ENCODE measurements at regions not wholly inside any gene's neighbourhood (a gene's known extent, or its start where the extent isn't known, plus 50 kb on each side); places are given as distances from the start of the nearest gene placed in this dataset.

GRCh38 chr2:14354231-14354630 is 278.3 kb upstream of the LRATD1 start:
- H3K36me3 ChIP-seq (replicated peaks in 1 of 2; ENCODE audit: control insufficient read depth in 1 of 2, insufficient read depth in 2 of 2, low read length in 2 of 2): no peaks in the 10 kb centered on the region
- ATAC-seq (no peak), FAIRE-seq (no peak), DNase-seq (ENCODE audit: low spot score) (no peak)
- intact Hi-C loops (cut with micrococcal nuclease; ENCODE audit: unreplicated experiment) (no loop called here), in situ Hi-C loops (cut with HindIII; ENCODE audit: extremely low pct_ligation_motif_present, low pct_unique_long_range_greater_than_20kb) (no loop called here)
- no peaks in the 10 kb centered on the region for H4K20me1 ChIP-seq (ENCODE audit: insufficient read depth, low read length)
- POLR2A ChIA-PET: no interaction called here
- no peaks in the 10 kb centered on the region for H3K4me1 ChIP-seq (ENCODE audit: insufficient read depth, low read length)
- H3K9ac ChIP-seq (ENCODE audit: insufficient read depth, low read depth, low read length): no peak overlapping the region
- H3K4me2 ChIP-seq (ENCODE audit: low read depth, low read length): no peak overlapping the region
- BruUV-seq (replicated peaks): no TSS peak
- H3K4me3 ChIP-seq (replicated peaks in 1 of 3; ENCODE audit: insufficient read depth in 1 of 3, low read depth in 2 of 3, low read length in 3 of 3): no peak overlapping the region
- no peaks in the 10 kb centered on the region for H3K27me3 ChIP-seq (ENCODE audit: control insufficient read depth in 1 of 2, insufficient read depth in 2 of 2, low read length in 2 of 2)
- H3K27ac ChIP-seq (ENCODE audit: extremely low read length, insufficient read depth, low read length): no peak overlapping the region
- peaks cover 77% of the 10 kb centered on the region for H3K9me3 ChIP-seq (ENCODE audit: low read length)
- no peaks in the 10 kb centered on the region for H3K79me2 ChIP-seq (ENCODE audit: insufficient read depth, low read length)
- CTCF ChIA-PET (ENCODE audit: low intra/inter-chr PET ratio, low total read pairs): no interaction called here
- no peak overlapping the region for H2AFZ ChIP-seq (ENCODE audit: low read length)
- 1% methylated on average over 3 of the region's 3 CpGs for WGBS (ENCODE audit: low lambda C conversion rate)
- TF ChIP-seq HMG20B (CRISPR knock-in tag; conservative IDR thresholded peaks at IDR 0.05) (no peak), ZNF24 (IDR thresholded peaks at IDR 0.05) (no peak), ZBTB2 (CRISPR knock-in tag; IDR thresholded peaks at IDR 0.05; ENCODE audit: low read depth) (no peak), ZNF318 (CRISPR knock-in tag; IDR thresholded peaks at IDR 0.05) (no peak), EEA1 (CRISPR knock-in tag; IDR thresholded peaks at IDR 0.05; ENCODE audit: borderline replicate concordance) (no peak), ZNF747 (CRISPR knock-in tag; IDR thresholded peaks at IDR 0.05; ENCODE audit: borderline replicate concordance) (no peak), ZNF710 (CRISPR knock-in tag; IDR thresholded peaks at IDR 0.05; ENCODE audit: borderline replicate concordance) (no peak), ZNF431 (CRISPR knock-in tag; IDR thresholded peaks at IDR 0.05; ENCODE audit: borderline replicate concordance, low read depth) (no peak), ZNF615 (CRISPR knock-in tag; IDR thresholded peaks at IDR 0.05; ENCODE audit: borderline replicate concordance) (no peak), HBP1 (CRISPR knock-in tag; IDR thresholded peaks at IDR 0.05; ENCODE audit: low read depth) (no peak), FOXK1 (CRISPR knock-in tag; IDR thresholded peaks at IDR 0.05; ENCODE audit: borderline replicate concordance, low read depth) (no peak)

Data from HepG2 (cell line).